IMR-90 (cell line): ENCODE measurements at regions not wholly inside any gene's neighbourhood (a gene's known extent, or its start where the extent isn't known, plus 50 kb on each side); places are given as distances from the start of the nearest gene placed in this dataset.

ENCODE experiments used
- ATAC-seq: fragments of 200-7000 bp; cut with Tn5 transposase; 2 replicates; pipeline ENCODE4 v1.9.1; 2020; ENCODE audit warnings: low read depth, mild to moderate bottlenecking, moderate library complexity
- BruUV-seq: library from RNA; stranded (reverse); fragments of 400-500 nt; replicated peaks from 2 replicates; lab custom pipeline; 2021; lab: Mats Ljungman, UMichigan
- CTCF ChIA-PET: fragments of 300-600 bp; formaldehyde crosslinking; extraction: SDS; loops from one replicate; lab custom pipeline; 2021; ENCODE audit warnings: antibody characterized with exemption; lab: Yijun Ruan, JAX
- POLR2A ChIA-PET: fragments of 300-600 bp; sonication (Branson Sonifier 250); formaldehyde crosslinking; loops from one replicate; lab custom pipeline; 2022; ENCODE audit warnings: antibody characterized with exemption; ENCODE audit not compliant: unreplicated experiment; lab: Charles Lee
- DNase-seq: peaks from one replicate; pipeline ENCODE4 v3.0.0; 2013
- H2AFZ ChIP-seq: replicated peaks from 2 replicates; pipeline ENCODE3; 2013; ENCODE audit warnings: low read length, mild to moderate bottlenecking; ENCODE audit not compliant: poor library complexity
- H2AK5ac ChIP-seq: 2 replicates; pipeline ENCODE4 v1.6.1; 2013; ENCODE audit warnings: low read depth, low read length, inconsistent platforms
- H2AK9ac ChIP-seq: replicated peaks from 2 replicates; pipeline ENCODE3; 2013; ENCODE audit warnings: mild to moderate bottlenecking, low read depth, low read length, moderate library complexity; ENCODE audit not compliant: poor library complexity
- H2BK120ac ChIP-seq: 2 replicates; pipeline ENCODE4 v1.6.1; 2013; ENCODE audit warnings: low read depth, low read length, inconsistent platforms
- H2BK15ac ChIP-seq: 3 replicates; pipeline ENCODE4 v1.6.1; 2013; ENCODE audit warnings: low read depth, low read length, inconsistent platforms
- H2BK20ac ChIP-seq: 2 replicates; pipeline ENCODE4 v1.6.1; 2013; ENCODE audit warnings: low read depth, mild to moderate bottlenecking, inconsistent platforms, low read length, moderate library complexity
- H2BK5ac ChIP-seq: 2 replicates; pipeline ENCODE4 v1.6.1; 2013; ENCODE audit warnings: mild to moderate bottlenecking, low read depth, low read length, inconsistent platforms; ENCODE audit not compliant: poor library complexity, severe bottlenecking
- H3K14ac ChIP-seq: replicated peaks from 2 replicates; pipeline ENCODE4 v1.6.1; 2013; ENCODE audit warnings: low read depth, low read length, inconsistent platforms
- H3K18ac ChIP-seq: 2 replicates; pipeline ENCODE4 v1.6.1; 2013; ENCODE audit warnings: low read depth, low read length, control low read depth
- H3K23ac ChIP-seq: 2 replicates; pipeline ENCODE4 v1.6.1; 2013; ENCODE audit warnings: low read depth, low read length, inconsistent platforms
- H3K27ac ChIP-seq: 2 replicates; pipeline ENCODE4 v1.5.1; 2013; ENCODE audit warnings: mild to moderate bottlenecking, control low read depth, low read length; ENCODE audit not compliant: insufficient read depth
- H3K27me3 ChIP-seq: 2 replicates; pipeline ENCODE4 v1.6.1; 2013; ENCODE audit warnings: low read length; ENCODE audit not compliant: control insufficient read depth, insufficient read depth
- H3K36me3 ChIP-seq: 2 replicates; pipeline ENCODE4 v1.6.1; 2013; ENCODE audit warnings: low read length, mixed read lengths; ENCODE audit not compliant: control insufficient read depth, insufficient read depth
- H3K4ac ChIP-seq: 2 replicates; pipeline ENCODE4 v1.6.1; 2013; ENCODE audit warnings: low read depth, low read length, inconsistent platforms
- H3K4me1 ChIP-seq: 2 replicates; pipeline ENCODE4 v1.6.1; 2013; ENCODE audit warnings: low read length, mixed read lengths; ENCODE audit not compliant: control insufficient read depth, insufficient read depth
- H3K4me2 ChIP-seq: 2 replicates; pipeline ENCODE4 v1.6.1; 2013; ENCODE audit warnings: low read depth, mild to moderate bottlenecking, control low read depth, low read length, moderate library complexity
- H3K4me3 ChIP-seq: 2 replicates; pipeline ENCODE4 v1.5.1; 2013; ENCODE audit warnings: low read depth, mild to moderate bottlenecking, control low read depth, low read length, moderate library complexity; ENCODE audit not compliant: insufficient read depth
- H3K56ac ChIP-seq: 2 replicates; pipeline ENCODE4 v1.6.1; 2013; ENCODE audit warnings: low read length, inconsistent platforms; ENCODE audit not compliant: insufficient read depth; ENCODE audit errors: extremely low read depth
- H3K79me1 ChIP-seq, 2 experiments: 2 replicates each; pipeline ENCODE4 v1.6.1; 2013; ENCODE audit warnings: low read length in 2 of 2, inconsistent platforms in 1 of 2, low read depth in 1 of 2
- H3K9ac ChIP-seq: 2 replicates; pipeline ENCODE4 v1.6.1; 2013; ENCODE audit warnings: low read depth, low read length, control low read depth
- H3K9me1 ChIP-seq: 2 replicates; pipeline ENCODE4 v1.6.1; 2013; ENCODE audit warnings: low read length, inconsistent platforms; ENCODE audit not compliant: insufficient read depth
- H3K9me3 ChIP-seq: 2 replicates; pipeline ENCODE4 v1.6.1; 2013; ENCODE audit warnings: low read length; ENCODE audit not compliant: control insufficient read depth, insufficient read depth
- H4K20me1 ChIP-seq: 2 replicates; pipeline ENCODE4 v1.6.1; 2013; ENCODE audit warnings: low read length, inconsistent platforms; ENCODE audit not compliant: insufficient read depth
- H4K5ac ChIP-seq: 2 replicates; pipeline ENCODE4 v1.6.1; 2013; ENCODE audit warnings: mild to moderate bottlenecking, low read depth, low read length, control low read depth
- H4K8ac ChIP-seq, 2 experiments: 2 replicates each; pipeline ENCODE4 v1.6.1; 2013; ENCODE audit warnings: low read depth in 2 of 2, low read length in 2 of 2, control low read depth in 1 of 2, inconsistent platforms in 1 of 2
- H4K91ac ChIP-seq: 2 replicates; pipeline ENCODE4 v1.6.1; 2013; ENCODE audit warnings: low read depth, low read length, inconsistent platforms; ENCODE audit not compliant: insufficient read depth
- CEBPB ChIP-seq: IDR thresholded peaks from 2 replicates; pipeline ENCODE4 v1.6.1; 2012; ENCODE audit warnings: low read depth, low read length, improper control_type of control experiment
- CHD1 ChIP-seq: IDR thresholded peaks from 2 replicates; pipeline ENCODE4 v1.6.1; 2012; ENCODE audit warnings: low read depth, low read length, improper control_type of control experiment
- FOS ChIP-seq: fragments of 150-350 bp; IDR thresholded peaks from 2 replicates; pipeline ENCODE4 v1.6.1; 2016; ENCODE audit warnings: low read depth, low read length
- MXI1 ChIP-seq: IDR thresholded peaks from 2 replicates; pipeline ENCODE4 v1.6.1; 2012; ENCODE audit warnings: low read depth, mild to moderate bottlenecking, low read length, moderate library complexity, borderline replicate concordance
- NFE2L2 ChIP-seq: fragments of 150-350 bp; IDR thresholded peaks from 2 replicates; pipeline ENCODE4 v1.6.1; 2016; ENCODE audit warnings: low read depth, mild to moderate bottlenecking, low read length
- POLR2A ChIP-seq: IDR thresholded peaks from 2 replicates; pipeline ENCODE4 v1.6.1; 2012; ENCODE audit warnings: mild to moderate bottlenecking, low read depth, low read length
- RCOR1 ChIP-seq: IDR thresholded peaks from 2 replicates; pipeline ENCODE4 v1.6.1; 2012; ENCODE audit warnings: mild to moderate bottlenecking, low read length, improper control_type of control experiment; ENCODE audit not compliant: insufficient replicate concordance
- RFX5 ChIP-seq: IDR thresholded peaks from 2 replicates; pipeline ENCODE4 v1.8.0; 2012; ENCODE audit warnings: low read depth, mild to moderate bottlenecking, low read length, moderate library complexity
- WGBS, 2 experiments: methylation state at CpG; one replicate each; pipeline versions ENCODE4 v1.1.5 to v1.1.7; 2013; ENCODE audit warnings: missing lambda C conversion rate in 2 of 2; ENCODE audit not compliant: insufficient read length in 1 of 2; ENCODE audit errors: extremely low coverage in 2 of 2; 5-methylcytosine and 5-hydroxymethylcytosine counted together
- dilution Hi-C: fragments of 300-500 bp; cut with HindIII; formaldehyde crosslinking; loops from one replicate; pipeline ENCODE4 v1.14.3; 2018; ENCODE audit warnings: low sequenced_read_pairs; ENCODE audit not compliant: unreplicated experiment
- in situ Hi-C: fragments of 300-500 bp; cut with MboI; formaldehyde crosslinking; loops from 3 replicates; pipeline ENCODE4 v1.14.3; 2019; ENCODE audit warnings: low sequenced_read_pairs, inconsistent platforms, mixed read lengths
- intact Hi-C: fragments of 100-400 bp; cut with micrococcal nuclease; formaldehyde crosslinking; loops from 2 replicates; pipeline ENCODE4 v1.10.0; 2022
- TF ChIP-seq, protein P1 (sequence below): fragments of 150-350 bp; IDR thresholded peaks from 2 replicates; pipeline ENCODE4 v1.6.1; 2017; ENCODE audit warnings: mild to moderate bottlenecking, antibody characterized with exemption, low read length, low read depth
- TF ChIP-seq, protein P2 (sequence below): conservative IDR thresholded peaks from 2 replicates; pipeline ENCODE4 v1.5.1; 2012; ENCODE audit warnings: mild to moderate bottlenecking, low read depth, low read length, improper control_type of control experiment

DNA sequence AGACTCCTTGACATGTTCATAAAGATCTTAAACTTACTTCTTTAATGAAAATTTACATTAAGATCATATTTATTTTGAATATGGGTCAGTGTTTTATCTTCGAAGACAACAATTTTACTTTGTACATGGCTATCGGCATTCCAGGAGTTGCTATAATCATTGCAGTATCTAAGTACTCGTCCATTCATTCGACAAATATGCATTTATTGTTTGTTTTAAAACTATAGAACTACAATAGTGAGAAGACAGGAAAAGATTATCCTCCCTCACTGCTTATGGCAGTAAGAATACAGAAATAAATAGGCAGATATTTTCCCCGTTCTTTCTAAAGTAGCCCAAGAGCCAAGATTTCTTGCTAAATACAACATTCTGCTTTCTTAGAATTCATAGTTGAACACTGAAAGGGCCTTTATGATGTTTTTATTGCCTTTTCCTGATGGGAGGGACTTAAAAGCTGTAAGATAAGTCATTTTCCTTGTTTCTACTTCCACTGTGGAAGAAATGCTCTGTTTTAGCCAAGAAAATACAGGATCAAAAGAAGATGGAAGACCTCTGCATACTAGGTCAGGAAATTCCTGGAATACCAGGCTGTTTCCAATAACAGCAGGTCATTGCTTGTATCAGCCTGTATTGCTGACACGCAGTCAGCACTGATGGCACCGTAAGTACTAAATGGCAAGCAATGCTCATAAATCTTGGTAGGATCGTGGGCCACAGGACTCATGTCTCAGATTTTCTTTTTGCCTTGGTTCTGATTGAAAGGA, 521.0 kb upstream of the ATP2B1 start:
- ATAC-seq = peak; percentile 29; the same call in 1 of the 2 replicates
- Histone ChIP-seq H3K4me1 (peaks cover 2% of the 10 kb centered on the region; the same call in 1 of the 2 replicates), H3K27ac (no peak overlapping the region), H3K4me3 (no peak overlapping the region), H3K4me2 (no peak overlapping the region), H3K14ac (no peak overlapping the region), H3K56ac (no peak overlapping the region), H2AK5ac (no peak overlapping the region), H3K79me1 (no peaks in the 10 kb centered on the region), H3K4ac (no peak overlapping the region), H2AFZ (no peak overlapping the region), H2BK15ac (no peak overlapping the region), H3K36me3 (no peaks in the 10 kb centered on the region), H3K27me3 (no peaks in the 10 kb centered on the region; the same call in 1 of the 2 replicates), H2BK5ac (no peak overlapping the region), H4K5ac (no peak overlapping the region), H2AK9ac (no peak overlapping the region), H3K9me1 (no peaks in the 10 kb centered on the region), H4K91ac (no peak overlapping the region), H4K8ac (no peak overlapping the region), H2BK120ac (no peak overlapping the region), H4K20me1 (no peaks in the 10 kb centered on the region), H3K23ac (no peak overlapping the region), H3K9ac (no peak overlapping the region), H3K9me3 (no peaks in the 10 kb centered on the region), H2BK20ac (no peak overlapping the region), H3K18ac (no peak overlapping the region)
- no peak for DNase-seq
- in situ Hi-C loops (no loop called here), intact Hi-C loops (no loop called here), dilution Hi-C loops (no loop called here)
- BruUV-seq = no TSS peak
- TF ChIP-seq CHD1 (no peak), RFX5 (no peak), POLR2A (no peak), MXI1 (no peak), CEBPB (no peak), FOS (no peak), NFE2L2 (no peak), RCOR1 (no peak)
- TF ChIP-seq, protein P1, sequence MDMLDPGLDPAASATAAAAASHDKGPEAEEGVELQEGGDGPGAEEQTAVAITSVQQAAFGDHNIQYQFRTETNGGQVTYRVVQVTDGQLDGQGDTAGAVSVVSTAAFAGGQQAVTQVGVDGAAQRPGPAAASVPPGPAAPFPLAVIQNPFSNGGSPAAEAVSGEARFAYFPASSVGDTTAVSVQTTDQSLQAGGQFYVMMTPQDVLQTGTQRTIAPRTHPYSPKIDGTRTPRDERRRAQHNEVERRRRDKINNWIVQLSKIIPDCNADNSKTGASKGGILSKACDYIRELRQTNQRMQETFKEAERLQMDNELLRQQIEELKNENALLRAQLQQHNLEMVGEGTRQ = no peak
- TF ChIP-seq, protein P2, sequence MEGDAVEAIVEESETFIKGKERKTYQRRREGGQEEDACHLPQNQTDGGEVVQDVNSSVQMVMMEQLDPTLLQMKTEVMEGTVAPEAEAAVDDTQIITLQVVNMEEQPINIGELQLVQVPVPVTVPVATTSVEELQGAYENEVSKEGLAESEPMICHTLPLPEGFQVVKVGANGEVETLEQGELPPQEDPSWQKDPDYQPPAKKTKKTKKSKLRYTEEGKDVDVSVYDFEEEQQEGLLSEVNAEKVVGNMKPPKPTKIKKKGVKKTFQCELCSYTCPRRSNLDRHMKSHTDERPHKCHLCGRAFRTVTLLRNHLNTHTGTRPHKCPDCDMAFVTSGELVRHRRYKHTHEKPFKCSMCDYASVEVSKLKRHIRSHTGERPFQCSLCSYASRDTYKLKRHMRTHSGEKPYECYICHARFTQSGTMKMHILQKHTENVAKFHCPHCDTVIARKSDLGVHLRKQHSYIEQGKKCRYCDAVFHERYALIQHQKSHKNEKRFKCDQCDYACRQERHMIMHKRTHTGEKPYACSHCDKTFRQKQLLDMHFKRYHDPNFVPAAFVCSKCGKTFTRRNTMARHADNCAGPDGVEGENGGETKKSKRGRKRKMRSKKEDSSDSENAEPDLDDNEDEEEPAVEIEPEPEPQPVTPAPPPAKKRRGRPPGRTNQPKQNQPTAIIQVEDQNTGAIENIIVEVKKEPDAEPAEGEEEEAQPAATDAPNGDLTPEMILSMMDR = no peak
- POLR2A ChIA-PET = no interaction called here
- WGBS, 2 experiments = 23% methylated on average over 3 of the region's 8 CpGs; no CpG with 5 or more reads in 1 of the 2 experiments
- CTCF ChIA-PET = no interaction called here
